Neural cell (in vitro differentiated cells): ENCODE measurements at regions not wholly inside any gene's neighbourhood (a gene's known extent, or its start where the extent isn't known, plus 50 kb on each side); places are given as distances from the start of the nearest gene placed in this dataset.

Source experiments
- CTCF ChIP-seq: fragments of 450-650 bp; IDR thresholded peaks from 2 replicates; pipeline ENCODE4 v1.5.1; 2014; ENCODE audit warnings: antibody characterized with exemption, mild to moderate bottlenecking, moderate library complexity; ENCODE audit not compliant: poor library complexity, severe bottlenecking
- EZH2 ChIP-seq: fragments of 200-600, 300-800 bp; shearing (Covaris generic), sonication (generic); IDR thresholded peaks from 2 replicates; pipeline ENCODE4 v1.6.1; 2014; ENCODE audit warnings: antibody characterized with exemption, low read length, borderline replicate concordance, mild to moderate bottlenecking; ENCODE audit not compliant: insufficient read depth, poor library complexity, severe bottlenecking
- POLR2AphosphoS5 ChIP-seq: IDR thresholded peaks from 2 replicates; pipeline ENCODE4 v1.6.1; 2012
- RAD21 ChIP-seq: fragments of 450-650 bp; conservative IDR thresholded peaks from 2 replicates; pipeline ENCODE4 v1.6.1; 2014; ENCODE audit warnings: antibody characterized with exemption, mild to moderate bottlenecking, moderate library complexity
- TAF1 ChIP-seq: IDR thresholded peaks from 2 replicates; pipeline ENCODE4 v1.6.1; 2012; ENCODE audit warnings: low read depth

GRCh38 chr3:72480366-72480765, 367.9 kb downstream of the SHQ1 start:
- TF ChIP-seq CTCF = no peak
- TF ChIP-seq RAD21 = no peak
- no peak for TF ChIP-seq TAF1
- no peak for TF ChIP-seq POLR2AphosphoS5
- TF ChIP-seq EZH2 = no peak
